Muscle layer of colon (tissue), 2 donors: ENCODE measurements at regions not wholly inside any gene's neighbourhood (a gene's known extent, or its start where the extent isn't known, plus 50 kb on each side); places are given as distances from the start of the nearest gene placed in this dataset.

Experiments used
- H3K27ac ChIP-seq: one replicate; pipeline ENCODE4 v1.7.0; 2013; ENCODE audit warnings: low read depth, mild to moderate bottlenecking, low read length, moderate library complexity
- H3K27me3 ChIP-seq, 2 donors: one replicate each; pipeline ENCODE4 v1.7.0; 2013; ENCODE audit warnings: low read length in 2 of 2, mild to moderate bottlenecking in 2 of 2; ENCODE audit not compliant: insufficient read depth in 2 of 2, control insufficient read depth in 1 of 2
- H3K36me3 ChIP-seq: one replicate; pipeline ENCODE4 v1.7.0; 2013; ENCODE audit warnings: mild to moderate bottlenecking, low read length; ENCODE audit not compliant: insufficient read depth
- H3K4me1 ChIP-seq: one replicate; pipeline ENCODE4 v1.7.0; 2013; ENCODE audit warnings: mild to moderate bottlenecking, low read length; ENCODE audit not compliant: insufficient read depth
- H3K4me3 ChIP-seq, 2 donors: one replicate each; pipeline ENCODE4 v1.7.0; 2013; ENCODE audit warnings: low read length in 2 of 2, low read depth in 1 of 2, mild to moderate bottlenecking in 1 of 2, moderate library complexity in 1 of 2
- H3K9ac ChIP-seq: one replicate; pipeline ENCODE4 v1.7.0; 2013; ENCODE audit warnings: low read length
- H3K9me3 ChIP-seq: one replicate; pipeline ENCODE4 v1.7.0; 2013; ENCODE audit warnings: mild to moderate bottlenecking, low read length
- donor health status: abdominal sarcoma.
- donor health status: Adenocarcinoma of cecum.

DNA sequence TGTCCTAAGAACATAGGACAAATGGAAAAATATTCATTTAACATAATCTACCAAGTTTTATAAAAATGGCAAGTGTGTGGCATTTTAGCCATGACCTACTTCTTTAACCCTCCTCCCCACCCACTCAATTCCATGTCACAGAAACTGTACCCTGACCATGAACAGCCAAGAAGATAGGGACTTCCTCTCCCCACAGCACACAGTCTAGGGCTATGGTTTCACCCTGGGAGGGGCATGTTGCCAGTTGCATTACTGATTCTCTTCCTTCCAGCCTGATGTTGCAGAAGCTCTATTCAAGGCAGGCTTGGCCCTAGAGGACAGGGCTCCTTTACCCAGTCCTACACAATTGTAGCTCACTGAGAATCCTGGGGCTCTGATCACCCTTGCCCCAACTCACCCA, 153.6 kb upstream of the KLF7 start:
- no peaks in the 10 kb centered on the region for H3K4me1 ChIP-seq
- H3K9ac ChIP-seq: no peak overlapping the region
- H3K27me3 ChIP-seq: no peaks in the 10 kb centered on the region
- no peak overlapping the region for H3K4me3 ChIP-seq
- no peak overlapping the region for H3K27ac ChIP-seq
- no peaks in the 10 kb centered on the region for H3K36me3 ChIP-seq
- H3K9me3 ChIP-seq: no peaks in the 10 kb centered on the region

DNA sequence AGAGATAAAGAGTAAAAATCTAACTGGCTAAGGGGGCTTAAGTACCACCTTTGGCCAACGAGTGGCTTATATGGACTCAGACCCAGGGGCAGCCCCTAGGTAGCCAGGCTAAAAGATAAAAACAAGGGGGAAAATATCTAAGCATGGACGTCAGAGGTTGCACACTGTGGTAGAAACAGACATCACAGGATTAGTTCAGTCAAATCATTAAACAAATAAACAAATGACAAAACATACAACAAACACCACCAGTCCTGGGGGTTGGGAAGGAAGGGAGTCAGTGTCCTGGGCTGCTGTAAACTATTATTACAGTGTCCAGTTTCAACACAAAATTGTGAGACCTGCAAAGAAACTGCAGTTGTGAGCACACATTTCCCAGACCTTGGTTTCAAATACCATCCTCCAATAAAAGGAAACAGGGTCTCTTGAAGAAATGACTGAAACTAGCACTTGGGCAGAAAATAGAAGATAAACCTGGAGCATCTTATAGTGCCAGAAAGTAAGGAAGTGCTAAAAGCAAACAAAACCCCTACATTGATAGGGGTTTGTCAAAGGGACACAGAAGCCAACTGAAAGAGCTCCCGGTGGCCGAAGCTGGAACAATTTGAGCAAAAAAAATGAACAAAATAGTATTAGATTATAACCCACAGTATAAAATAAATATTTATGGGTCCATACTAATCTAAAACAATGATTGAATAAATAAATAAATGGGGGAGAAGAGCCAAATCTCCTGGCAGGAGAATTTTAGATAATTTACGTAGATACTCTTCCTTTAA, 154.8 kb upstream of the KLF7 start:
- no peaks in the 10 kb centered on the region for H3K27me3 ChIP-seq
- H3K9ac ChIP-seq: no peak overlapping the region
- H3K36me3 ChIP-seq: no peaks in the 10 kb centered on the region
- no peaks in the 10 kb centered on the region for H3K9me3 ChIP-seq
- no peak overlapping the region for H3K27ac ChIP-seq
- no peak overlapping the region for H3K4me3 ChIP-seq
- H3K4me1 ChIP-seq: no peaks in the 10 kb centered on the region

DNA sequence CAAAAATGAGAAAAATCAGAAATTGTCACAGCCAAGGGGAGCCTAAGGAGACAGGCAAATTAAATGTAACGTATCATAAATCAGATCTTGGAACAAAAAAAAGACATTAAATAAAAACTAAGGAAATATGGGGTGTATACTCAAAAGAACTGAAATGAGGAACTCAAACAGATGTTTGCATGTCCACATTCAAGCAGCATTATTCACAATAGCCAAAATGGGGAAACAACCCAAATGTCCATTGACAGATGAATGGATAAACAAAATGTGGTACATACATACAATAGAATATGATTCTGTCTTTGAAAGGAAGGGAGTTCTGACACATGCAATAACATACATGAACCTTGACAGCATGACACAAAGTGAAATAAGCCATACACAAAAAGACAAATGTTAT, 155.8 kb upstream of the KLF7 start:
- no peak overlapping the region for H3K4me3 ChIP-seq
- H3K36me3 ChIP-seq: no peaks in the 10 kb centered on the region

DNA sequence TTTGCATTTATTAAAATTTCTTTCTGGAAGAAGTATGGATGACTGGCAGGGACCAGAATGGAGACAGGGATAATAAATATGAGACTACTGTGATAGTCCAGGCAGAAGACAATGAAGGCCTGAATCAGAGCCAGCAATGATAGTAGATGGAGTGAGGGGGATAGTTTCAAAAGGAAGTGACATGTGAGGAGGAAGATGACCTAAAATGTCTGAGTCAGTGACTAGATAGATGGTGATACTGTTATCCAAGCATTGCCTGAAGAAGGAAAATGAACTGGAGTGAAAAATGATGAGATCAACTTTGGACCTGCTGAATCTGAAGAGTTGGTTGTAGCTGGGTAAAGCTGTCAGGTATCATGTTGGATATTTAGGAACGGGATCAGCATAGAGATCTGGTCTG, 158.3 kb upstream of the KLF7 start:
- Histone ChIP-seq H3K27me3 (no peaks in the 10 kb centered on the region), H3K4me1 (no peaks in the 10 kb centered on the region), H3K9me3 (no peaks in the 10 kb centered on the region), H3K36me3 (no peaks in the 10 kb centered on the region), H3K4me3 (no peak overlapping the region), H3K9ac (no peak overlapping the region), H3K27ac (no peak overlapping the region)

More for the DNA sequence above, 155.8 kb upstream of the KLF7 start:
- no peaks in the 10 kb centered on the region for H3K9me3 ChIP-seq
- H3K9ac ChIP-seq: no peak overlapping the region
- H3K27me3 ChIP-seq: no peaks in the 10 kb centered on the region
- no peak overlapping the region for H3K27ac ChIP-seq
- H3K4me1 ChIP-seq: no peaks in the 10 kb centered on the region

DNA sequence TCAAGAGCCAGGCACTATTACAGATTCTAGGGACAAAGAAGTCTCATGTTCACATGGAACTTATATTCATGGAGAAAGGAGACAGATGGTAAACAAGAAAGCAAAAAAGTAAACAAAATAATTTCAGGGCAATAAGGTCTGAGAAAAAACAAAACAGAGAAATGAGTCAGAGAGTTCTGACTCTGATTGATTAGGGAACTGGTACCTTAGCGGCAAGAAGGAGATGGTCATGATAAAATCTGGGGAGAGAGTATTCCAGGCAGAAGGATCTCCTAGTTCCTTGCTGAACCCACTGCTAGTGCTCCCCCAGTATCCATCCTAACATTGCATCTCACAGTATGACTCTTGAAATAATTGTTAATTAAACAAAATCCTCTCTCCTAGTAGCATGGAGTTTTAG, 161.8 kb upstream of the KLF7 start:
- no peaks in the 10 kb centered on the region for H3K4me1 ChIP-seq

DNA sequence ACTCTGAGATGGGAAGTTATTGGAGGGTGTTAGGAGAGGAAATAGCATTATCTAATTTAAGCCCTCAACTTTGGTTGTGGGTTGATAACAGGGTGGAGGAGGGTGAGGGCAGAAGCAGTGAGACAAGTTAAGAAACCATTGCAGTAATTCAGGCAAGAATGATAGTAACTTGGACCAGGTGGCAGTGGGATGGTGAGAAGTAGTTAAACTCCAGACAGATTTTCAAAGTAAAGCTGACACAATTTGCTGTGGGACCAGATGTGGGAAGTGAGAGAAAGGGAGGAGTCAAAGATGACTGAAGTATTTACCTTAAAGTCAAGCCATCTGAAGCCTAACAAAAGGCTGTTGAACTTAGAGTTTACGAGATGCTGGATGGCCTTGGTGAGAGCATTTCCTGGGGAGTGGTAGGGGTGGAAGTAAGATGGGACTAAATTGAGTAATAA, 163.2 kb upstream of the KLF7 start:
- Histone ChIP-seq H3K4me3 (no peak overlapping the region), H3K27me3 (no peaks in the 10 kb centered on the region), H3K9me3 (no peaks in the 10 kb centered on the region), H3K4me1 (no peaks in the 10 kb centered on the region), H3K27ac (no peak overlapping the region), H3K36me3 (no peaks in the 10 kb centered on the region), H3K9ac (no peak overlapping the region)

More for the DNA sequence above, 161.8 kb upstream of the KLF7 start:
- Histone ChIP-seq H3K9ac (no peak overlapping the region), H3K9me3 (no peaks in the 10 kb centered on the region), H3K36me3 (no peaks in the 10 kb centered on the region), H3K27ac (no peak overlapping the region), H3K4me3 (no peak overlapping the region), H3K27me3 (no peaks in the 10 kb centered on the region)

DNA sequence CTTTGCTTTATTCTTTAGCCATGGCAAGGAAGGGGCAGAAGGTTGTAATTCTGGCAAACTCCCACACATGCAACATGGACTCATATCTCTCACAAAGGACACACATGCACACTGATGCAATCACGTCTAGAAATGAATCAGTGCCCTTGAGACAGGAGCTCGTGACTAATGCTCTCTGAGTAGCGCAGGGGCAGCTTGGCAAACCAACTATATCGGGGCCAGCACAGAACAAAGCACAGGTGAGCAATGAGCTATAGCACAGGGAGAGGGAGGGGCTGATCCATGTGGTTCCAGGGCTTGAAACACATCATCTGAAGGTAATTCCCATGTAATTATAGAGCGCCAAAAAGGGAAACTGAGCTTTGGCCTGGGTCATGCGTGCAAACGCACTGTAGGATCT, 165.2 kb upstream of the KLF7 start:
- Histone ChIP-seq H3K4me1 (peaks cover 11% of the 10 kb centered on the region), H3K27ac (no peak overlapping the region), H3K36me3 (no peaks in the 10 kb centered on the region), H3K4me3 (no peak overlapping the region), H3K27me3 (no peaks in the 10 kb centered on the region), H3K9ac (no peak overlapping the region), H3K9me3 (no peaks in the 10 kb centered on the region)

DNA sequence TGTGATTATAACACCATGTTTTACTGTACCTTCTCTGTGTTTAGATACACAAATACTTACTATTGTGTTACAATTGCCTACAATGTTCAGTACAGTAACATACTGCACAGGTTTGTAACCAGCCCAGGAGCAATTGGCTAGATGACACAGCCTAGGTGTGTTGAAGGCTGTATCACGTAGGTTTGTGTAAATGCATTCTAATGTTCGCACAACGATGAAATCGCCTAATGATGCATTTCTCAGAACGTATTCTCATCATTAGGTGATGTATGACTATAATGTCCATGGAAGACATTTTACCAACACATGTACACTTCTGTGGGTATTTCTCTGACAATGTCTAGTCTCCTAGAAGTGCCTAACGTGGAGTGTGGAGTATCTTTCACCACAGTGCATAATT, 165.9 kb upstream of the KLF7 start:
- Histone ChIP-seq H3K4me1 (peaks cover 11% of the 10 kb centered on the region), H3K9me3 (no peaks in the 10 kb centered on the region), H3K27me3 (no peaks in the 10 kb centered on the region), H3K4me3 (no peak overlapping the region), H3K9ac (no peak overlapping the region), H3K36me3 (no peaks in the 10 kb centered on the region), H3K27ac (no peak overlapping the region)

DNA sequence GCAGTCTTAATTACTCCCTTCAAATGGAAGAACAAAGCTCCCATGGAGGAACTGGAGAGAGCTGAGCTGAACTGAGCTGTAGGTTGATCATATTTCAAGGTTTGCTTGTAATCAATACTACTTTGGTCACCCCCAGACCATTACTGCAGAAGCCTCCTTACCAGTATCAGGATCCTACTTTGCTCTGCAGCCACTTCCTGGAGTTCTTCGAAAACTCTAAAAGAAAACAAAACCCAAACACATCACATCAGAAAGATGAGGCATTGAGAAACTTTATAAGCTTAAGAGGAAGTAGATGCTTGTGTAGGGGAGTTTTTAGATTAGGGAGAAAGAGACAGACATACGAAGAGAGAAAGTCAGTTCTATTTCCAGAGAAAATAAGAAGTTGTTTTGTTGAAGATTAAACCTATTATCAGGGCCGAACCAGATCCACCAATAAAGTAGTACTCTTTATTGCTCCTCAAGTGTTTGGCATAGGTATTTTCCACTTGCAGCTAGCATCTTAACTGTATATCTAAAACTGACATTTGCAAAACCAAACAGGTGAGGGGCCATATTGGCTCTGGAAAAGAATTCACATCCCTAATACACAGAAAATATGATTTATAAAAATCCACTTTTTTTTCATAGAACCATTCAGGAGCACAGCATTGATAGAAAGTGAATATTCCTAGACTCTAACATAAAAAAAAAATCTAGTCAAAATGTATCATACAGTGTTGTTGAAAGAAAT, 166.9 kb upstream of the KLF7 start:
- peaks cover 11% of the 10 kb centered on the region for H3K4me1 ChIP-seq
- no peaks in the 10 kb centered on the region for H3K9me3 ChIP-seq
- no peak overlapping the region for H3K9ac ChIP-seq
- H3K27ac ChIP-seq: no peak overlapping the region
- H3K27me3 ChIP-seq: no peaks in the 10 kb centered on the region
- no peak overlapping the region for H3K4me3 ChIP-seq
- no peaks in the 10 kb centered on the region for H3K36me3 ChIP-seq

DNA sequence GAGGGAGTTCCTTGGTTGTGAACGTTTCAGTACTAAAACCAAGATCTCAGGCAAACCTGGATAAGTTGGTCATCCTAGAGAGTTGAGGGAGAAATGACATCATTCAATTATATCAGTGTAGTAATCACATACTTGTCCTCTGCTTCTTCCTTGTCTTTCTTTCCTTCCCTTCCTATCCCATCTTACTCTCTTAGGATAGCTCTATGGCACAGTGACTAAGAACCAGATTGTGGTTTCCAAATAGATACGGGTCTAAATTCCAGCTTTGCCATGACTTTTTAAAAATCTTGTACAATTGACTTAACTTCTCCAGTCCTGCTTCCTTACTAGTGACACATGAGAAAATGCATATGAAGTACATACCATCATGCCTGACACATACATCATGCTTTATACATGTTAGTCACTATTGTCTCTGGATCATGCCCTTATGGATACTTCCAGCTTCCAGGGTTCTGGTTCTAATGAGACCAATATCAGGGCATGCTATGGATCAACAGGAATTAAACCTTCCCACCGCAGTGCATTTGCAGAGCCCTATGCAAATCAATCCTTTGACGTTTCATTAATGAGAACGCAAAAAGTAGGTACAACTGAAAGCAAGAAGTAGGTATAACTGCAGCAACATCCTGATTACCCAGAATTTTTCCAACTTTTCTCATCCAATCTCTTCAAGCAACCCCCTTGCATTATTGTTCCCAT, 168.0 kb upstream of the KLF7 start:
- H3K27ac ChIP-seq: no peak overlapping the region
- no peaks in the 10 kb centered on the region for H3K36me3 ChIP-seq
- H3K27me3 ChIP-seq: no peaks in the 10 kb centered on the region
- peaks cover 11% of the 10 kb centered on the region for H3K4me1 ChIP-seq
- H3K9ac ChIP-seq: peak overlapping the region; percentile 20
- H3K4me3 ChIP-seq: peak overlapping the region in 1 of 2 donors; percentile 46
- no peaks in the 10 kb centered on the region for H3K9me3 ChIP-seq

DNA sequence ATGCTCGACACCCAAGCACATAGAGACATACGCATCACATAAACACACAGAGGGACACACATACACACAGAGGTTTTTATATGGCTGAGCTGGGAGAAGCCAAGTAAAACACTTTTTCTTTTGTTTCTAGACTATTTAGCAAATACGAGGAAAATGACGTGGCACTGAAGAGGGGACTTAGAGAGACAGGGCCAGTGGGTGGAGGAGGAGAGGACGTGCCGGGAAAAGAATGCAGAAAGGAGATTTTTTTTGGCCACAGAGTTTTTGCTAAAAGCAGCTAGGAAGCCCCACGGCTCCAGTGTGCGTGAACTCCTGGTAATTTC, 168.5 kb upstream of the KLF7 start:
- Histone ChIP-seq H3K4me1 (peaks cover 11% of the 10 kb centered on the region), H3K9ac (peak overlapping the region; percentile 20), H3K9me3 (no peaks in the 10 kb centered on the region), H3K27ac (peak overlapping the region; percentile 39), H3K27me3 (no peaks in the 10 kb centered on the region), H3K4me3 (peak overlapping the region; percentile 9 to 46), H3K36me3 (no peaks in the 10 kb centered on the region)
